ENCODE measurements at regions not wholly inside any gene's neighbourhood (a gene's known extent, or its start where the extent isn't known, plus 50 kb on each side); places are given as distances from the start of the nearest gene placed in this dataset.

- DNase-seq = no peak
Measured at GRCh38 chr2:15720561-15721307, 129.1 kb downstream of the DDX1 start.

- DNase-seq = no peak
Measured at GRCh38 chr2:15721411-15722067, 129.9 kb downstream of the DDX1 start.

GRCh38 chr2:15722980-15723379 lies 131.3 kb downstream of the DDX1 start:
- DNase-seq = no peak

GRCh38 chr2:15724235-15724634 lies 132.6 kb downstream of the DDX1 start:
- no peak for DNase-seq

- DNase-seq = no peak
Measured at GRCh38 chr2:15725101-15725781, 133.6 kb downstream of the DDX1 start.

GRCh38 chr2:15725782-15726112 lies 134.1 kb downstream of the DDX1 start:
- no peak for DNase-seq

GRCh38 chr2:15726321-15727057 lies 134.8 kb downstream of the DDX1 start:
- no peak for DNase-seq

GRCh38 chr2:15727396-15728244 lies 136.0 kb downstream of the DDX1 start:
- DNase-seq = no peak

- no peak for DNase-seq
Measured at GRCh38 chr2:15728245-15728938, 136.7 kb downstream of the DDX1 start.

- no peak for DNase-seq
Measured at GRCh38 chr2:15729001-15729400, 137.3 kb downstream of the DDX1 start.

GRCh38 chr2:15729709-15730544 lies 138.3 kb downstream of the DDX1 start:
- peak; percentile 20 for DNase-seq

- DNase-seq = peak; percentile 98
Measured at GRCh38 chr2:15730545-15731212, 139.0 kb downstream of the DDX1 start.

- no peak for DNase-seq
Measured at GRCh38 chr2:15731213-15731888, 139.7 kb downstream of the DDX1 start.

- no peak for DNase-seq
Measured at GRCh38 chr2:15731889-15732271, 140.2 kb downstream of the DDX1 start.

GRCh38 chr2:15732341-15733077 lies 140.8 kb downstream of the DDX1 start:
- no peak for DNase-seq

- peak; percentile 15 for DNase-seq
Measured at GRCh38 chr2:15733867-15734673, 142.4 kb downstream of the DDX1 start.

- no peak for DNase-seq
Measured at GRCh38 chr2:15734674-15735483, 143.2 kb downstream of the DDX1 start.
